K562 (cell line): ENCODE measurements at regions not wholly inside any gene's neighbourhood (a gene's known extent, or its start where the extent isn't known, plus 50 kb on each side); places are given as distances from the start of the nearest gene placed in this dataset.

Experiments used
- ATAC-seq: fragments of 200-7000 bp; cut with Tn5 transposase; 3 replicates; pipeline ENCODE4 v1.9.1; 2020; ENCODE audit warnings: moderate library complexity
- BruUV-seq: library from RNA; stranded (reverse); fragments of 400-500 nt; replicated peaks from 2 replicates; lab custom pipeline; 2021; lab: Mats Ljungman, UMichigan
- CTCF ChIA-PET: fragments of 300-600 bp; formaldehyde crosslinking; extraction: SDS; loops from one replicate; lab custom pipeline; 2021; ENCODE audit warnings: low intra/inter-chr PET ratio; lab: Yijun Ruan, JAX
- POLR2A ChIA-PET: fragments of 300-600, 350-650 bp; sonication (Branson Sonifier 250); formaldehyde crosslinking; extraction: SDS; loops from one replicate; lab custom pipeline; 2021; ENCODE audit warnings: antibody characterized with exemption, inconsistent platforms; lab: Yijun Ruan, JAX
- DNase-seq, 4 experiments: peaks; one replicate each; pipeline versions ENCODE4 v3.0.0 to v3.0.0-alpha.2; 2011 to 2018; ENCODE audit warnings: low spot score in 3 of 4, mixed read lengths in 3 of 4; ENCODE audit errors: extremely low read depth in 1 of 4
- FAIRE-seq: peaks from 2 replicates; lab custom pipeline; 2011; peaks lifted over from hg19 to GRCh38; lab: Jason Lieb, UNC
- H2AFZ ChIP-seq: 2 replicates; pipeline ENCODE4 v1.6.0; 2011; ENCODE audit warnings: low read depth, low read length, control low read depth, inconsistent platforms
- H3K27ac ChIP-seq: fragments of 200-600 bp; 3 replicates; pipeline ENCODE4 v1.8.0; 2011; ENCODE audit warnings: low read depth, mild to moderate bottlenecking, control low read depth, inconsistent platforms, low read length, moderate library complexity, mixed read lengths; ENCODE audit errors: extremely low read depth
- H3K27me3 ChIP-seq, 2 experiments: fragments of 300-600 bp in 1 of 2; 2 replicates in 1 of 2; 3 replicates in 1 of 2; pipeline versions ENCODE4 v1.6.0 to v1.8.0; 2011; ENCODE audit warnings: inconsistent platforms in 2 of 2, low read length in 2 of 2, mild to moderate bottlenecking in 1 of 2, mixed read lengths in 1 of 2, moderate library complexity in 1 of 2; ENCODE audit not compliant: control insufficient read depth in 2 of 2, insufficient read depth in 2 of 2
- H3K36me3 ChIP-seq: fragments of 300-600 bp; 3 replicates; pipeline ENCODE4 v1.8.0; 2011; ENCODE audit warnings: mild to moderate bottlenecking, low read length, inconsistent platforms; ENCODE audit not compliant: control insufficient read depth, insufficient read depth
- H3K4me1 ChIP-seq, 2 experiments: fragments of 200-600 bp in 1 of 2; replicated peaks in 1 of 2; 2 replicates in 1 of 2; 3 replicates in 1 of 2; pipeline versions ENCODE4 v1.5.1 to v1.8.0; 2011; ENCODE audit warnings: inconsistent platforms in 2 of 2, low read length in 2 of 2, mild to moderate bottlenecking in 1 of 2, mixed read lengths in 1 of 2, moderate library complexity in 1 of 2; ENCODE audit not compliant: control insufficient read depth in 2 of 2, insufficient read depth in 2 of 2
- H3K4me2 ChIP-seq: 2 replicates; pipeline ENCODE4 v1.6.1; 2011; ENCODE audit warnings: low read length, control low read depth, inconsistent platforms, mixed read lengths; ENCODE audit not compliant: insufficient read depth
- H3K4me3 ChIP-seq: fragments of 200-600 bp; sonication (generic), shearing (Covaris generic); 2 replicates; pipeline ENCODE4 v1.5.1; 2016; ENCODE audit warnings: control low read depth, inconsistent platforms
- H3K79me2 ChIP-seq: fragments of 200-600 bp; 3 replicates; pipeline ENCODE4 v1.8.0; 2011; ENCODE audit warnings: low read length, inconsistent platforms; ENCODE audit not compliant: control insufficient read depth, insufficient read depth
- H3K9ac ChIP-seq, 2 experiments: 2 replicates each; pipeline versions ENCODE4 v1.6.0 to v1.6.1; 2011; ENCODE audit warnings: low read depth in 2 of 2, low read length in 2 of 2, control low read depth in 1 of 2, inconsistent platforms in 1 of 2, mild to moderate bottlenecking in 1 of 2, mixed read lengths in 1 of 2; ENCODE audit not compliant: insufficient read depth in 1 of 2
- H3K9me1 ChIP-seq: one replicate; pipeline ENCODE4 v1.6.0; 2011; ENCODE audit warnings: inconsistent platforms, mild to moderate bottlenecking, low read length, moderate library complexity; ENCODE audit not compliant: control insufficient read depth, insufficient read depth
- H3K9me3 ChIP-seq: replicated peaks from 2 replicates; pipeline ENCODE4 v1.5.1; 2011; ENCODE audit warnings: low read depth, low read length, inconsistent platforms; ENCODE audit not compliant: control insufficient read depth, insufficient read depth
- H4K20me1 ChIP-seq: replicated peaks from 2 replicates; pipeline ENCODE4 v1.6.1; 2011; ENCODE audit warnings: low read length, inconsistent platforms, mixed read lengths; ENCODE audit not compliant: control insufficient read depth, insufficient read depth
- ARHGAP35 ChIP-seq: fragments of 450-650 bp; IDR thresholded peaks from 2 replicates; pipeline ENCODE4 v1.6.1; 2018; ENCODE audit not compliant: partially characterized antibody
- CREM ChIP-seq: IDR thresholded peaks from 2 replicates; pipeline ENCODE4 v1.6.1; 2014; ENCODE audit warnings: antibody characterized with exemption, low read depth
- ETV1 ChIP-seq: fragments of 450-650 bp; conservative IDR thresholded peaks from 2 replicates; pipeline ENCODE4 v1.6.1; 2016; ENCODE audit warnings: missing genetic modification characterization, control low read depth, low read depth, missing compliant biosample characterization
- MCM2 ChIP-seq: fragments of 450-650 bp; IDR thresholded peaks from 2 replicates; pipeline ENCODE4 v1.6.1; 2017; ENCODE audit warnings: low read depth, mild to moderate bottlenecking
- MTF1 ChIP-seq: fragments of 250-450 bp; sonication (Bioruptor Pico); IDR thresholded peaks from 2 replicates; pipeline ENCODE4 v1.9.0; 2021; ENCODE audit warnings: moderate library complexity, mild to moderate bottlenecking, inconsistent platforms, borderline replicate concordance
- NR4A1 ChIP-seq, 2 experiments: fragments of 250-450 bp in 1 of 2; fragments of 450-650 bp in 1 of 2; sonication (Bioruptor Pico) in 1 of 2; IDR thresholded peaks; 2 replicates each; pipeline versions ENCODE4 v1.4.0 to v1.6.1; 2016 to 2020; ENCODE audit warnings: mild to moderate bottlenecking in 2 of 2, missing compliant biosample characterization in 1 of 2, missing genetic modification characterization in 1 of 2, moderate library complexity in 1 of 2
- RUNX1 ChIP-seq: sonication (generic); IDR thresholded peaks from 2 replicates; pipeline ENCODE4 v1.6.1; 2016; ENCODE audit warnings: antibody characterized with exemption, low read depth
- SIRT6 ChIP-seq: IDR thresholded peaks from one replicate; pipeline ENCODE4 v1.6.1; 2012; ENCODE audit warnings: low read depth, mild to moderate bottlenecking, control low read depth, inconsistent platforms, low read length, moderate library complexity
- SOX6 ChIP-seq: fragments of 450-650 bp; IDR thresholded peaks from 2 replicates; pipeline ENCODE4 v1.6.1; 2014; ENCODE audit warnings: mild to moderate bottlenecking
- XRCC4 ChIP-seq: IDR thresholded peaks from one replicate; pipeline ENCODE4 v1.6.1; 2011; ENCODE audit not compliant: insufficient read depth, insufficient read length; ENCODE audit errors: extremely low read depth
- ZC3H4 ChIP-seq: sonication (generic); formaldehyde crosslinking; IDR thresholded peaks from 2 replicates; pipeline ENCODE4 v1.9.0; 2021; ENCODE audit warnings: missing genetic modification reagents, borderline replicate concordance
- ZNF184 ChIP-seq: sonication (generic); formaldehyde crosslinking; IDR thresholded peaks from 2 replicates; pipeline ENCODE4 v1.5.0; 2020; ENCODE audit warnings: missing genetic modification reagents
- WGBS: fragments of 100-300 bp; shearing (Covaris generic); methylation state at CpG from one replicate; pipeline ENCODE4 v1.1.6; 2016; ENCODE audit warnings: low coverage, mixed read lengths; ENCODE audit not compliant: insufficient coverage; ENCODE audit errors: missing lambda C conversion rate; 5-methylcytosine and 5-hydroxymethylcytosine counted together
- in situ Hi-C: fragments of 300-500 bp; cut with MboI; formaldehyde crosslinking; loops from 4 replicates; pipeline ENCODE4 v1.15.0; 2018; ENCODE audit warnings: inconsistent platforms, mixed read lengths
- intact Hi-C: fragments of 100-400 bp; cut with micrococcal nuclease; formaldehyde crosslinking; loops from 2 replicates; pipeline ENCODE4 v1.14.2; 2022
- TF ChIP-seq, protein P1 (sequence below): sonication (generic); formaldehyde crosslinking; IDR thresholded peaks from 2 replicates; pipeline ENCODE4 v1.8.0; 2023; ENCODE audit warnings: missing genetic modification reagents, mild to moderate bottlenecking, borderline replicate concordance
- TF ChIP-seq, protein P2 (sequence below): IDR thresholded peaks from 3 replicates; pipeline ENCODE4 v1.6.1; 2011; ENCODE audit warnings: borderline replicate concordance, mild to moderate bottlenecking; ENCODE audit not compliant: insufficient read length, insufficient read depth

DNA sequence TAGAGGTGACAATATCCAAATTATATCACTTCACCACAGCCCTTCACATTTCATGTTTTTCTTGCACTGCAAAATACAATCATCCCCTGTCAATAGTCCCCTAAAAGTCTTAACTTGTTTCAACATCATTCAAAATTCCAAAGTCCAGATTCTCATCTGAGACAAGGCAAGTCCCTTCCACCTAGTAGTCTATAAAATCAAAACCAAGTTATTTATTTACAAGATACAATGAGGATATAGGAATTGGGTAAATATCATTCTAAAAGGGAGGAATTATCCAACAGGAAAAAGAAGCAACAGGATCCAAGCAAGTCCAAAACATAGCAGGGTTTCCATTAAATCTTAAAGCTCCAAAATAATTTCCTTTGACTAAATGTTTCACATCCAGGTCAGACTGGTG is 1076.1 kb upstream of the TMEFF2 start (continued):
- TF ChIP-seq, protein P1, sequence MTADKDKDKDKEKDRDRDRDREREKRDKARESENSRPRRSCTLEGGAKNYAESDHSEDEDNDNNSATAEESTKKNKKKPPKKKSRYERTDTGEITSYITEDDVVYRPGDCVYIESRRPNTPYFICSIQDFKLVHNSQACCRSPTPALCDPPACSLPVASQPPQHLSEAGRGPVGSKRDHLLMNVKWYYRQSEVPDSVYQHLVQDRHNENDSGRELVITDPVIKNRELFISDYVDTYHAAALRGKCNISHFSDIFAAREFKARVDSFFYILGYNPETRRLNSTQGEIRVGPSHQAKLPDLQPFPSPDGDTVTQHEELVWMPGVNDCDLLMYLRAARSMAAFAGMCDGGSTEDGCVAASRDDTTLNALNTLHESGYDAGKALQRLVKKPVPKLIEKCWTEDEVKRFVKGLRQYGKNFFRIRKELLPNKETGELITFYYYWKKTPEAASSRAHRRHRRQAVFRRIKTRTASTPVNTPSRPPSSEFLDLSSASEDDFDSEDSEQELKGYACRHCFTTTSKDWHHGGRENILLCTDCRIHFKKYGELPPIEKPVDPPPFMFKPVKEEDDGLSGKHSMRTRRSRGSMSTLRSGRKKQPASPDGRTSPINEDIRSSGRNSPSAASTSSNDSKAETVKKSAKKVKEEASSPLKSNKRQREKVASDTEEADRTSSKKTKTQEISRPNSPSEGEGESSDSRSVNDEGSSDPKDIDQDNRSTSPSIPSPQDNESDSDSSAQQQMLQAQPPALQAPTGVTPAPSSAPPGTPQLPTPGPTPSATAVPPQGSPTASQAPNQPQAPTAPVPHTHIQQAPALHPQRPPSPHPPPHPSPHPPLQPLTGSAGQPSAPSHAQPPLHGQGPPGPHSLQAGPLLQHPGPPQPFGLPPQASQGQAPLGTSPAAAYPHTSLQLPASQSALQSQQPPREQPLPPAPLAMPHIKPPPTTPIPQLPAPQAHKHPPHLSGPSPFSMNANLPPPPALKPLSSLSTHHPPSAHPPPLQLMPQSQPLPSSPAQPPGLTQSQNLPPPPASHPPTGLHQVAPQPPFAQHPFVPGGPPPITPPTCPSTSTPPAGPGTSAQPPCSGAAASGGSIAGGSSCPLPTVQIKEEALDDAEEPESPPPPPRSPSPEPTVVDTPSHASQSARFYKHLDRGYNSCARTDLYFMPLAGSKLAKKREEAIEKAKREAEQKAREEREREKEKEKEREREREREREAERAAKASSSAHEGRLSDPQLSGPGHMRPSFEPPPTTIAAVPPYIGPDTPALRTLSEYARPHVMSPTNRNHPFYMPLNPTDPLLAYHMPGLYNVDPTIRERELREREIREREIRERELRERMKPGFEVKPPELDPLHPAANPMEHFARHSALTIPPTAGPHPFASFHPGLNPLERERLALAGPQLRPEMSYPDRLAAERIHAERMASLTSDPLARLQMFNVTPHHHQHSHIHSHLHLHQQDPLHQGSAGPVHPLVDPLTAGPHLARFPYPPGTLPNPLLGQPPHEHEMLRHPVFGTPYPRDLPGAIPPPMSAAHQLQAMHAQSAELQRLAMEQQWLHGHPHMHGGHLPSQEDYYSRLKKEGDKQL (CRISPR knock-in tag), result no peak
- no peak for TF ChIP-seq MTF1 (CRISPR knock-in tag)
- TF ChIP-seq XRCC4, result no peak
- TF ChIP-seq CREM, result no peak
- no peak for TF ChIP-seq RUNX1

DNA sequence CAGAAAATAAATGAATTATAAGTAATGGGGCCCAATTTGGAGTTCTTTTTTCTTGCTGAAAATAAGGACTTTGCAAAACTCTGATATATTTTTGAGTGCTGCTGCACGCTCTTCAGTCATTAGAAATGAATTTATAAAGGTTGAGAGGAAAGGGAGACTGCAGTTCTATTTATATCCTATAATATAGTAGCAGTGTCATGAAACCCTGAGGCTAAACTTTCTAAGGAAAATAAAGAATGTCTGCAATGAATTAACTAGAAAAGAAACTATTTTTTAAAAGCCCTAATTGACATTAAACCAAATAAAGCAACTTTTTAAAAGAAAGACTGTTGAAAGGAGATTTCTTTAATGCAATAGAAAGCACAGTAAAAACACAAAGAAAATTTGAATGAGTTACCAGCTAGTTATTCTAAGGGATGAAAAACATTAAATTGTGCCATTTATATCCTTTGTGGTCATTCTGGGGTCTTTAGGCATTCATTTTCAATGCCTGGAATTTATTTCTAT is 1072.8 kb upstream of the TMEFF2 start:
- in situ Hi-C loops, result no loop called here
- 0% methylated on average over 1 of the region's 1 CpG for WGBS
- FAIRE-seq, result no peak
- TF ChIP-seq SOX6, result no peak
- no peak for TF ChIP-seq ZC3H4 (CRISPR knock-in tag)
- no peak for TF ChIP-seq SIRT6
- TF ChIP-seq NR4A1 (CRISPR knock-in tag; IDR thresholded peaks at IDR 0.05), result no peak
- no peak for TF ChIP-seq NR4A1 (tag; IDR thresholded peaks at IDR 0.05)
- no peak for TF ChIP-seq MCM2
- TF ChIP-seq ARHGAP35, result no peak
- TF ChIP-seq, protein P2, sequence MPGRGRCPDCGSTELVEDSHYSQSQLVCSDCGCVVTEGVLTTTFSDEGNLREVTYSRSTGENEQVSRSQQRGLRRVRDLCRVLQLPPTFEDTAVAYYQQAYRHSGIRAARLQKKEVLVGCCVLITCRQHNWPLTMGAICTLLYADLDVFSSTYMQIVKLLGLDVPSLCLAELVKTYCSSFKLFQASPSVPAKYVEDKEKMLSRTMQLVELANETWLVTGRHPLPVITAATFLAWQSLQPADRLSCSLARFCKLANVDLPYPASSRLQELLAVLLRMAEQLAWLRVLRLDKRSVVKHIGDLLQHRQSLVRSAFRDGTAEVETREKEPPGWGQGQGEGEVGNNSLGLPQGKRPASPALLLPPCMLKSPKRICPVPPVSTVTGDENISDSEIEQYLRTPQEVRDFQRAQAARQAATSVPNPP, result no peak
- TF ChIP-seq ZNF184 (CRISPR knock-in tag), result no peak
- no peak for TF ChIP-seq ETV1 (tag)

More for the DNA sequence above, 1072.8 kb upstream of the TMEFF2 start:
- Histone ChIP-seq H3K79me2 (no peaks in the 10 kb centered on the region), H3K4me1 (no peaks in the 10 kb centered on the region), H3K9me3 (no peaks in the 10 kb centered on the region), H3K27ac (no peak overlapping the region), H3K4me3 (no peak overlapping the region), H4K20me1 (no peaks in the 10 kb centered on the region), H3K4me2 (no peak overlapping the region), H3K9me1 (no peaks in the 10 kb centered on the region), H2AFZ (no peak overlapping the region), H3K27me3 (no peaks in the 10 kb centered on the region), H3K36me3 (no peaks in the 10 kb centered on the region), H3K9ac (no peak overlapping the region)
- intact Hi-C loops, result no loop called here
- POLR2A ChIA-PET, result no interaction called here
- ATAC-seq (no peak), DNase-seq (no peak)
- CTCF ChIA-PET, result no interaction called here
- BruUV-seq, result no TSS peak
